AG04449 (cell line): ENCODE measurements at regions not wholly inside any gene's neighbourhood (a gene's known extent, or its start where the extent isn't known, plus 50 kb on each side); places are given as distances from the start of the nearest gene placed in this dataset.

Source experiments
- CTCF ChIA-PET: fragments of 350-600 bp; formaldehyde crosslinking; extraction: SDS; loops from one replicate; lab custom pipeline; 2021; ENCODE audit warnings: antibody characterized with exemption; lab: Yijun Ruan, JAX
- POLR2A ChIA-PET: fragments of 400-600, 350-600 bp; formaldehyde crosslinking; extraction: SDS; loops from one replicate; lab custom pipeline; 2020; ENCODE audit warnings: antibody characterized with exemption, inconsistent platforms; lab: Yijun Ruan, JAX
- DNase-seq: peaks from one replicate; pipeline ENCODE4 v3.0.0-alpha.2; 2010; ENCODE audit warnings: low read depth, low spot score
- H3K4me3 ChIP-seq: 2 replicates; pipeline ENCODE4 v1.5.1; 2011; ENCODE audit warnings: low read depth, mild to moderate bottlenecking, control low read depth, low read length
- CTCF ChIP-seq: IDR thresholded peaks from one replicate; pipeline ENCODE4 v1.5.1; 2011; ENCODE audit warnings: mild to moderate bottlenecking, moderate library complexity, low read length, control low read depth, inconsistent platforms; ENCODE audit not compliant: insufficient read depth; ENCODE audit errors: missing control alignments

GRCh38 chr15:70309716-70310115 lies 212.0 kb upstream of the TLE3 start:
- TF ChIP-seq CTCF: no peak
- DNase-seq: no peak
- CTCF ChIA-PET: no interaction called here
- no peak overlapping the region for H3K4me3 ChIP-seq
- POLR2A ChIA-PET: no interaction called here

DNA sequence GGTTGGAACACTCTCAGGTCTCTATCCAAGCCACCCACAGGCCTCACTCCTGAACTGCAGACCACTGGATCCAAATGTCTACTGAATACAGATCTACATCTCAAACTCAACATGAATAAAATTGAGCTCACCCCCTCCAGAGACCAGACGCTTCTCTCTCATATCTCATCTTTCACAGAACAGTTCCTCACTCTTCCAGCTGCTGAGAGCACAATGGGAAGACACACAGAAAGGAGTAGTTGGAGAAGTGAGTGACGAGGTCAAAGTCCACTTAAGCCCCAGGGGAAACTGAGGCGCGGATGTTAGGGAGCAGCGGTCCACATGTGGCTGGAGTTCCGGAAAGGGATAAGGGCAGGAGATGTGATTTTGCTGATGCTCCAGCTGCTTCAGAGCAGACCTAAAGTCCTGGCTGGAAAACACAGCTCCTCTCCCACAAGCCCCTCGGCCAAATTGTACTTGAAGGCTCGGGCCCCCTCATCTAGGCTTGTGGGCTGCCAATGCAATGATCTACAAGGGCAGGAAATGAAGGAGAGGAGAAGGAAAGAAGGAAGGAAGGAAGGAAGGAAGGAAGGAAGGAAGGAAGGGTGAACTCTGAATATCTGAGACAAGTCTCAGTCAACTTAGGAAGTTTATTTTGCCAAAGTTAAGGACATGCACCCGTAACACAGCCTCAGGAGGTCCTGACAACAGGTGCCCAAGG lies 211.2 kb upstream of the TLE3 start:
- POLR2A ChIA-PET: no interaction called here
- CTCF ChIA-PET: no interaction called here
- no peak for TF ChIP-seq CTCF
- no peak overlapping the region for H3K4me3 ChIP-seq
- no peak for DNase-seq

DNA sequence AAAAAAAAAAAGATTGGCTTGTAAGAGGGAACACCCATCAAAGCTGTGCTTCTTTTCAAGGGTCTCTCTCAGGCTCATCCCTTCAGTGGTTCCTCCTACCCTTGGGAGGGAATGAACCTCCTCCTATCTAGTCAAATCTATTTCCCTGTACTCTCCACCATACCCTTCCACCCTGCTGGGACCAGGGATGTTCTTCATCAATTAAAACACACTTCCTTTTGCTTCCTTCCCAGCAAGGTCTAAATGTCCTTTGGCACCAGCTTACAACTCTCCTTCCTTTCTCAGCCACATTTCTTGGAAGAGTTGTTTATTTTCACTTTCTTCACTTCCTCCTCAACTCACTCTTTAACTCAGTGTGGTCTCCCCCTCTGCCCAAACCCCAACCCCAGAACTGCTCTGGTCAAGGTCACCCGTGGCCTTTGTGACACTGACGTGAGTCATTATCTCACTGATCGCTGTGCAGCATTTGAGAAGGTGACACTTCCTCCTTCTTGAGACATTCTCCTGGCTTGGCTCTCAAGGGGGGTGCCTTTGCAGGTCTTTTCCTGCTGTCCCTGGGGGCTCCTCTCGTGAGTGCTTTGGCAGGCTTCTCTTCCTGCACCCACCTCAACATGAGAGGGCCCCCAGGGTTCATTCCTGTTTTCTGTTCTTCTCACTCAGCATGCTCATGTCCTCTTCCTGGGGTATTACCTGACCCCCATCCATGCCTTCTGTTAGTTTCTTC lies 210.5 kb upstream of the TLE3 start:
- no peak for DNase-seq
- TF ChIP-seq CTCF: no peak
- H3K4me3 ChIP-seq: no peak overlapping the region
- POLR2A ChIA-PET: interaction anchor here (0.6 kb wide), 1 partner anchor 15 kb away, joined by 4 read pairs; no protein-coding TSS in a partner anchor
- CTCF ChIA-PET: no interaction called here

- H3K4me3 ChIP-seq: no peak overlapping the region
- ChIA-PET CTCF (interaction anchor here (0.9 kb wide), 1 partner anchor 160 kb away, joined by 3 read pairs; no protein-coding TSS in a partner anchor), POLR2A (no interaction called here)
- DNase-seq: no peak
- TF ChIP-seq CTCF: no peak
Observed at GRCh38 chr15:70306582-70306981, 208.9 kb upstream of the TLE3 start.

DNA sequence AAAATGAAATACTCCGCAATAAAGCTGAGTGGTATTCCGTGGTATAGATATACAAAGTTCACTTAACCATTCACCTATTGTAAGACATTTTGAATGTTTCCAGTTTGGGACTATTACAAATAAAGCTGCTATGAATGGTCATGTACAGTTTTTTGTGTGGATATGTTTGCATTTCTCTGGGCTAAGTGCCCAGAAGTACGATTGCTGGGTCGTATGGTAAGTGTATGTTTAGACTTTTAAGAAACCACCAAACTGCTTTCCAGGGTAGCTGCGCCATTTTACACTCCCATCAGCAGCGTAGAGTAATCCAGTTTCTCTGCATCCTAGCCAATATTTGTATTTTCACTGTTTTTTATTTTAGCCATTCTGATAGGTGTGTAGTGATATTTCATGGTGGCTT lies 208.4 kb upstream of the TLE3 start:
- H3K4me3 ChIP-seq: no peak overlapping the region
- POLR2A ChIA-PET: no interaction called here
- no peak for DNase-seq
- no peak for TF ChIP-seq CTCF
- CTCF ChIA-PET: interaction anchor here (0.9 kb wide), 1 partner anchor 160 kb away, joined by 3 read pairs; no protein-coding TSS in a partner anchor

- no peak overlapping the region for H3K4me3 ChIP-seq
- ChIA-PET CTCF (no interaction called here), POLR2A (no interaction called here)
- DNase-seq: no peak
- TF ChIP-seq CTCF: no peak
Observed at GRCh38 chr15:70303981-70304380, 206.3 kb upstream of the TLE3 start.
